GM19099 (cell line): ENCODE measurements at regions not wholly inside any gene's neighbourhood (a gene's known extent, or its start where the extent isn't known, plus 50 kb on each side); places are given as distances from the start of the nearest gene placed in this dataset.

Experiments used
- POLR2A ChIP-seq: IDR thresholded peaks from 3 replicates; pipeline ENCODE4 v1.6.1; 2011; ENCODE audit warnings: low read depth; ENCODE audit not compliant: insufficient read length; ENCODE audit errors: extremely low read depth

- no peak for TF ChIP-seq POLR2A
Measured at GRCh38 chr10:78328592-78329404, 295.1 kb downstream of the RPS24 start.

GRCh38 chr10:78330884-78331283 lies 297.2 kb downstream of the RPS24 start:
- no peak for TF ChIP-seq POLR2A

- no peak for TF ChIP-seq POLR2A
Measured at GRCh38 chr10:78331391-78331922, 297.8 kb downstream of the RPS24 start.

GRCh38 chr10:78332012-78332411 lies 298.3 kb downstream of the RPS24 start:
- no peak for TF ChIP-seq POLR2A

GRCh38 chr10:78332657-78333056 lies 299.0 kb downstream of the RPS24 start:
- no peak for TF ChIP-seq POLR2A

GRCh38 chr10:78333362-78334143 lies 299.9 kb downstream of the RPS24 start:
- no peak for TF ChIP-seq POLR2A

DNA sequence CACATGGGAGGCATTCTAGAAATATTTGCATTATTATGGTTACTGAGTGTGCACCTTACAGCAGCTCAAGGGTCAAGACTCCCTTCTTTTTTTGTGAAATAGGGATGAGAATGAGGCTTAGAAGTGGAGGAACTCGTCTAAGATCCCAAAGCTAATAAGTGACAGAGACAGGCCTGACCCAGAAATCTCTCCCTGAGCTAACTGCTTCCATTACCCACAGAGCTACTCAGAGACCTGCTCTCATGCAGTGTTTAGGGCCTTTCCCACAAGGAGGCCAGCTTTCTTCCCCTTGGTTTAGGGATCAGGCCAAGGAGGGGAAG lies 301.7 kb downstream of the RPS24 start:
- TF ChIP-seq POLR2A: no peak

- no peak for TF ChIP-seq POLR2A
Measured at GRCh38 chr10:78335691-78336401, 302.2 kb downstream of the RPS24 start.

DNA sequence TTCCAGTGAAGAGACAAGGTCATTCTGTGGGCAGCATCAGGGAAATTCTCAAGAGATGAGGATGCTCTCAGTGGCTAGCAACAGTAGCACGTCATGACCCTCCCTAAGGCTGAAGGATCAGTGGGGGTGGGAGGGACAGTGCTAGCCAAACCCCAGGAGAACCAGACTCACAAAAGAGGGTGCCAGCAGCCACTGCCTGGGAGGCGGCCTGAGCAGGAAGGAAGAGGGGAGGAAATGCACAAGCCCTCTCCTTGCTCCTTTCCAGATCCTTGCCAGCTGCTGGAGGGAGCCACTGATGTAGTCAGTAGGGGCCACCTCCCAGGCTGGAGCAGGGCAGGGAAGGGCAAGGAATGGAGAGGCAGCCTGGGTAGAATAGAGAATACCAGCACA lies 302.7 kb downstream of the RPS24 start:
- TF ChIP-seq POLR2A: no peak

DNA sequence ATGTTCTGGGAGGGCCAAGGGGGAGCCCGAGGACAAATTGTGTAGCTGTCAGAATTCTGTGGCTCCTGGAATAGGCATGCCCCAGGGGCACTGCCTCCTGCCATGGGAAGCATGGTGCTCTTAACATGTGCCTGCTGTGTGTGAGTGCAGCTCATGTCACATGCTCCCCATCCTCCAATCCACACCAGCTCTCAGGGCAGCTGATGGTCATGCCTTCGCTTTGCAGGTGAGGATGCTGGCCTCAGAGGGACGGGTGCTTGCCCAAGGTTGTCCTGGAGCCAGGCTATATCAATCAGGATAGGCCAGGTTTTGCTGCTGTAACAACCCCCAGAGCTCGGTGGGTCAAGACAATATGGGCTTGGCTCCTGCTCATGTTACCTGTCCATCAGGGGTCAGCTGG lies 303.4 kb downstream of the RPS24 start:
- TF ChIP-seq POLR2A: no peak

DNA sequence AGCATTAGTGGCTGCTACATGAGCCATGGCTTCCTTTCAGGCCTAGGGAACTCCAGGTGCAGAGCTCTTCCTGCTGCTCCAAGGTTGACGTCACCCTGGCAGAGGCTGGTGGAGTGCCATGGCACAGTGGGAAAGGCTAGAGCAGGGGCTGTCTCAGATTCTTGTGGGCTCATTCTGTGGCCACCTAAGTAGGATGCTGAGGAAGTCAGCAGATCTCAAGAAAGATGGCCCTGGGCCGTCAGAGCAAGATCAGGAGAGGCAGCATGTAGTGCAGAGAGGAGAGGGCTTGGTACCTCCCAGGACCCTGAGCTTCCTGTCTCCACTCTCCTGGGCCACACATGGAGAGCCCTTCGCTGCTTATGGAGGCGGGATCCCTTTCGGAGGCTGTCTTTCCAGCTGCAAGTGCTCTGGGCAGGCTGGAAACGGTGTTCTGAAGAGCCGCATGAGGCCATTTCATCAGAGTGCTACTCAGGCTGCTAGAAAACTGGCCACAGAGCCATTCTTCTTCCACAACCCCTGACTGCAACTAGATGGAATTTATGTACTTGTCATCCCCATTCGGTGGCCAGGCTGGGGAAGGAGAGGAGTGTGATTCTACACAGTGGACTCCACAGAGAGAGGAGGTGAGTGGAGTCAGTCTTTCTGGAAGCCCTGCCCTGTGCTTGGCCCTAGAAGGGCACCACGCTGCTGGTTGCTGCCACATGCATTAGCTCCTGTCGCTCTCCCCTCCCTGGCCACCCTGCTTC lies 304.2 kb downstream of the RPS24 start:
- TF ChIP-seq POLR2A: no peak

- no peak for TF ChIP-seq POLR2A
Measured at GRCh38 chr10:78338717-78339116, 305.1 kb downstream of the RPS24 start.

GRCh38 chr10:78339251-78339650 lies 305.6 kb downstream of the RPS24 start:
- TF ChIP-seq POLR2A: no peak

GRCh38 chr10:78341953-78342614 lies 308.4 kb downstream of the RPS24 start:
- no peak for TF ChIP-seq POLR2A
